ENCODE measurements at regions not wholly inside any gene's neighbourhood (a gene's known extent, or its start where the extent isn't known, plus 50 kb on each side); places are given as distances from the start of the nearest gene placed in this dataset.

GRCh38 chr10:58109731-58110130 lies 158.0 kb downstream of the IPMK start:
- Histone ChIP-seq H3K27me3 (ENCODE audit: insufficient read depth, low read length) (no peaks in the 10 kb centered on the region), H3K23ac (ENCODE audit: low read length) (no peak overlapping the region), H2AK5ac (ENCODE audit: low read length) (no peak overlapping the region), H3K14ac (ENCODE audit: low read length) (no peak overlapping the region), H2BK5ac (ENCODE audit: low read depth, low read length, poor library complexity) (no peak overlapping the region), H4K12ac (ENCODE audit: low read depth, low read length) (no peak overlapping the region), H3K9ac (ENCODE audit: low read length) (no peak overlapping the region), H3K4me3 (ENCODE audit: low read depth, low read length) (no peak overlapping the region), H3K27ac (ENCODE audit: low read depth, low read length) (no peak overlapping the region), H3K4me1 (ENCODE audit: control insufficient read depth in 1 of 2, insufficient read depth in 2 of 2, low read length in 2 of 2) (no peaks in the 10 kb centered on the region), H2BK120ac (ENCODE audit: insufficient read depth, low read length, poor library complexity) (no peak overlapping the region), H3K9me3 (ENCODE audit: insufficient read depth, low read depth, low read length) (no peaks in the 10 kb centered on the region), H3K36me3 (ENCODE audit: control insufficient read depth in 1 of 2, insufficient read depth in 2 of 2, low read length in 2 of 2) (no peaks in the 10 kb centered on the region), H3K18ac (ENCODE audit: low read length) (no peak overlapping the region), H4K8ac (ENCODE audit: low read depth, low read length) (no peak overlapping the region), H2AFZ (ENCODE audit: insufficient read depth, low read length, poor library complexity) (no peak overlapping the region), H3K4me2 (ENCODE audit: low read length) (no peak overlapping the region), H4K91ac (ENCODE audit: low read depth, low read length) (no peak overlapping the region), H3K79me2 (ENCODE audit: control insufficient read depth, insufficient read depth, low read length, poor library complexity) (no peaks in the 10 kb centered on the region), H3K4ac (ENCODE audit: low read depth, low read length) (no peak overlapping the region), H2BK12ac (ENCODE audit: low read length) (no peak overlapping the region), H3K79me1 (ENCODE audit: low read length) (no peaks in the 10 kb centered on the region)
- DNase-seq: no peak
- WGBS (ENCODE audit: extremely low coverage, insufficient coverage, insufficient read length): no CpG with 5 or more reads among the region's 3 CpGs

GRCh38 chr10:58107506-58107905 lies 160.2 kb downstream of the IPMK start:
- no peak overlapping the region for H4K12ac ChIP-seq (ENCODE audit: low read depth, low read length)
- no peak overlapping the region for H4K91ac ChIP-seq (ENCODE audit: low read depth, low read length)
- no peak overlapping the region for H3K14ac ChIP-seq (ENCODE audit: low read length)
- no peak overlapping the region for H3K27ac ChIP-seq (ENCODE audit: low read depth, low read length)
- H2BK5ac ChIP-seq (ENCODE audit: low read depth, low read length, poor library complexity): no peak overlapping the region
- H3K4me3 ChIP-seq (ENCODE audit: low read depth, low read length): no peak overlapping the region
- H2AFZ ChIP-seq (ENCODE audit: insufficient read depth, low read length, poor library complexity): no peak overlapping the region
- no peaks in the 10 kb centered on the region for H3K4me1 ChIP-seq (ENCODE audit: control insufficient read depth in 1 of 2, insufficient read depth in 2 of 2, low read length in 2 of 2)
- H3K4me2 ChIP-seq (ENCODE audit: low read length): no peak overlapping the region
- H3K9me3 ChIP-seq (ENCODE audit: insufficient read depth, low read depth, low read length): no peaks in the 10 kb centered on the region
- no peaks in the 10 kb centered on the region for H3K27me3 ChIP-seq (ENCODE audit: insufficient read depth, low read length)
- no peaks in the 10 kb centered on the region for H3K79me2 ChIP-seq (ENCODE audit: control insufficient read depth, insufficient read depth, low read length, poor library complexity)
- H3K23ac ChIP-seq (ENCODE audit: low read length): no peak overlapping the region
- H3K79me1 ChIP-seq (ENCODE audit: low read length): no peaks in the 10 kb centered on the region
- H2BK12ac ChIP-seq (ENCODE audit: low read length): no peak overlapping the region
- H2AK5ac ChIP-seq (ENCODE audit: low read length): no peak overlapping the region
- H2BK120ac ChIP-seq (ENCODE audit: insufficient read depth, low read length, poor library complexity): no peak overlapping the region
- no peaks in the 10 kb centered on the region for H3K36me3 ChIP-seq (ENCODE audit: control insufficient read depth in 1 of 2, insufficient read depth in 2 of 2, low read length in 2 of 2)
- DNase-seq: no peak
- WGBS (ENCODE audit: extremely low coverage, insufficient coverage, insufficient read length): no CpG with 5 or more reads among the region's 2 CpGs
- no peak overlapping the region for H3K18ac ChIP-seq (ENCODE audit: low read length)
- no peak overlapping the region for H3K9ac ChIP-seq (ENCODE audit: low read length)
- H4K8ac ChIP-seq (ENCODE audit: low read depth, low read length): no peak overlapping the region
- no peak overlapping the region for H3K4ac ChIP-seq (ENCODE audit: low read depth, low read length)

GRCh38 chr10:58106211-58107035 lies 161.3 kb downstream of the IPMK start:
- no peak for DNase-seq
- no peak overlapping the region for H3K4me2 ChIP-seq (ENCODE audit: low read length)
- no CpG with 5 or more reads among the region's 40 CpGs for WGBS (ENCODE audit: extremely low coverage, insufficient coverage, insufficient read length)

GRCh38 chr10:58104351-58104751 lies 163.3 kb downstream of the IPMK start:
- Histone ChIP-seq H2BK120ac (ENCODE audit: insufficient read depth, low read length, poor library complexity) (no peak overlapping the region), H3K18ac (ENCODE audit: low read length) (no peak overlapping the region), H3K9ac (ENCODE audit: low read length) (no peak overlapping the region), H2AK5ac (ENCODE audit: low read length) (no peak overlapping the region), H3K4me3 (ENCODE audit: low read depth, low read length) (no peak overlapping the region), H3K79me1 (ENCODE audit: low read length) (no peaks in the 10 kb centered on the region), H2AFZ (ENCODE audit: insufficient read depth, low read length, poor library complexity) (no peak overlapping the region), H2BK5ac (ENCODE audit: low read depth, low read length, poor library complexity) (no peak overlapping the region), H3K4me2 (ENCODE audit: low read length) (no peak overlapping the region), H3K36me3 (ENCODE audit: control insufficient read depth in 1 of 2, insufficient read depth in 2 of 2, low read length in 2 of 2) (no peaks in the 10 kb centered on the region), H3K27ac (ENCODE audit: low read depth, low read length) (no peak overlapping the region), H3K23ac (ENCODE audit: low read length) (no peak overlapping the region), H2BK12ac (ENCODE audit: low read length) (no peak overlapping the region), H3K9me3 (ENCODE audit: insufficient read depth, low read depth, low read length) (no peaks in the 10 kb centered on the region), H3K14ac (ENCODE audit: low read length) (no peak overlapping the region), H3K27me3 (ENCODE audit: insufficient read depth, low read length) (no peaks in the 10 kb centered on the region), H4K12ac (ENCODE audit: low read depth, low read length) (no peak overlapping the region), H4K8ac (ENCODE audit: low read depth, low read length) (no peak overlapping the region), H4K91ac (ENCODE audit: low read depth, low read length) (no peak overlapping the region), H3K4ac (ENCODE audit: low read depth, low read length) (no peak overlapping the region), H3K79me2 (ENCODE audit: control insufficient read depth, insufficient read depth, low read length, poor library complexity) (no peaks in the 10 kb centered on the region), H3K4me1 (ENCODE audit: control insufficient read depth in 1 of 2, insufficient read depth in 2 of 2, low read length in 2 of 2) (no peaks in the 10 kb centered on the region)
- DNase-seq: no peak

More at GRCh38 chr10:58106211-58107035, 161.3 kb downstream of the IPMK start:
- Histone ChIP-seq H3K23ac (ENCODE audit: low read length) (no peak overlapping the region), H3K79me2 (ENCODE audit: control insufficient read depth, insufficient read depth, low read length, poor library complexity) (no peaks in the 10 kb centered on the region), H4K12ac (ENCODE audit: low read depth, low read length) (no peak overlapping the region), H2BK12ac (ENCODE audit: low read length) (no peak overlapping the region), H2AFZ (ENCODE audit: insufficient read depth, low read length, poor library complexity) (no peak overlapping the region), H3K4me3 (ENCODE audit: low read depth, low read length) (no peak overlapping the region), H2BK120ac (ENCODE audit: insufficient read depth, low read length, poor library complexity) (no peak overlapping the region), H3K36me3 (ENCODE audit: control insufficient read depth in 1 of 2, insufficient read depth in 2 of 2, low read length in 2 of 2) (no peaks in the 10 kb centered on the region), H3K9me3 (ENCODE audit: insufficient read depth, low read depth, low read length) (no peaks in the 10 kb centered on the region), H3K79me1 (ENCODE audit: low read length) (no peaks in the 10 kb centered on the region), H3K18ac (ENCODE audit: low read length) (no peak overlapping the region), H3K14ac (ENCODE audit: low read length) (no peak overlapping the region), H3K9ac (ENCODE audit: low read length) (no peak overlapping the region), H3K27me3 (ENCODE audit: insufficient read depth, low read length) (no peaks in the 10 kb centered on the region), H2BK5ac (ENCODE audit: low read depth, low read length, poor library complexity) (no peak overlapping the region), H3K27ac (ENCODE audit: low read depth, low read length) (no peak overlapping the region), H3K4me1 (ENCODE audit: control insufficient read depth in 1 of 2, insufficient read depth in 2 of 2, low read length in 2 of 2) (no peaks in the 10 kb centered on the region), H4K8ac (ENCODE audit: low read depth, low read length) (no peak overlapping the region), H2AK5ac (ENCODE audit: low read length) (no peak overlapping the region), H3K4ac (ENCODE audit: low read depth, low read length) (no peak overlapping the region), H4K91ac (ENCODE audit: low read depth, low read length) (no peak overlapping the region)

Data from trophoblast cell (in vitro differentiated cells and primary cell).